ENCODE measurements at regions not wholly inside any gene's neighbourhood (a gene's known extent, or its start where the extent isn't known, plus 50 kb on each side); places are given as distances from the start of the nearest gene placed in this dataset.

DNA sequence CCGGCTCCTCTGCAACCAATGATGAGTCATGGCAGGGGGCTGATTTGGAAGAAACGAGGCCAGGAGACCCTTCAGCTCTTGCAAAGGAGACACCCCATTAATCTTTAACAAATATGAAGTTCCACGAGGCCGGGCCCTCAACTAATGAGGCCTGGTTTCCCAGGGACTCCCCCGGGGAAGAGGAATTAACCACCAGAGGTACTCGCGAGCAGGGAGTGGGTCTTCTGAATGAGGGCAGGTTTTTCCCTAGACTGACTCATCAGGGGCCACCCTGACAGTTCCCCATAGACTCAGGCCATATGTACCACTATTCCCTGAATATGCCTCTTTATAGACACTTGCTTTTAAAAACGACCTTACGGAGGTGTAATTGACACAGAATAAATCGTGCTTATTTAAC lies 150.7 kb upstream of the LHX5 start:
- Histone ChIP-seq H3K4me2 (ENCODE audit: low read depth, low read length, poor library complexity, severe bottlenecking) (no peak overlapping the region), H3K9me2 (replicated peaks; ENCODE audit: insufficient read depth, low read length) (no peaks in the 10 kb centered on the region), H3K27ac (ENCODE audit: low read depth, low read length) (no peak overlapping the region), H3K9ac (ENCODE audit: low read length) (no peak overlapping the region), H3K27me3 (ENCODE audit: low read length) (no peaks in the 10 kb centered on the region), H2AFZ (ENCODE audit: low read depth, low read length, severe bottlenecking) (no peak overlapping the region), H3K79me2 (ENCODE audit: insufficient read depth, low read length) (no peaks in the 10 kb centered on the region), H3K36me3 (ENCODE audit: low read length) (no peaks in the 10 kb centered on the region), H3K4me3 (ENCODE audit: insufficient read depth, low read length, poor library complexity, severe bottlenecking) (no peak overlapping the region), H3K9me3 (ENCODE audit: insufficient read depth, low read length) (no peaks in the 10 kb centered on the region), H4K20me1 (ENCODE audit: low read depth, low read length) (no peaks in the 10 kb centered on the region), H3F3A (ENCODE audit: insufficient read depth) (no peaks in the 10 kb centered on the region)
- TF ChIP-seq EZH2phosphoT487 (conservative IDR thresholded peaks at IDR 0.05; ENCODE audit: low read length): no peak
- TF ChIP-seq, protein P1, sequence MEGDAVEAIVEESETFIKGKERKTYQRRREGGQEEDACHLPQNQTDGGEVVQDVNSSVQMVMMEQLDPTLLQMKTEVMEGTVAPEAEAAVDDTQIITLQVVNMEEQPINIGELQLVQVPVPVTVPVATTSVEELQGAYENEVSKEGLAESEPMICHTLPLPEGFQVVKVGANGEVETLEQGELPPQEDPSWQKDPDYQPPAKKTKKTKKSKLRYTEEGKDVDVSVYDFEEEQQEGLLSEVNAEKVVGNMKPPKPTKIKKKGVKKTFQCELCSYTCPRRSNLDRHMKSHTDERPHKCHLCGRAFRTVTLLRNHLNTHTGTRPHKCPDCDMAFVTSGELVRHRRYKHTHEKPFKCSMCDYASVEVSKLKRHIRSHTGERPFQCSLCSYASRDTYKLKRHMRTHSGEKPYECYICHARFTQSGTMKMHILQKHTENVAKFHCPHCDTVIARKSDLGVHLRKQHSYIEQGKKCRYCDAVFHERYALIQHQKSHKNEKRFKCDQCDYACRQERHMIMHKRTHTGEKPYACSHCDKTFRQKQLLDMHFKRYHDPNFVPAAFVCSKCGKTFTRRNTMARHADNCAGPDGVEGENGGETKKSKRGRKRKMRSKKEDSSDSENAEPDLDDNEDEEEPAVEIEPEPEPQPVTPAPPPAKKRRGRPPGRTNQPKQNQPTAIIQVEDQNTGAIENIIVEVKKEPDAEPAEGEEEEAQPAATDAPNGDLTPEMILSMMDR (IDR thresholded peaks at IDR 0.05; ENCODE audit: insufficient read depth, low read length, poor library complexity, severe bottlenecking): no peak

DNA sequence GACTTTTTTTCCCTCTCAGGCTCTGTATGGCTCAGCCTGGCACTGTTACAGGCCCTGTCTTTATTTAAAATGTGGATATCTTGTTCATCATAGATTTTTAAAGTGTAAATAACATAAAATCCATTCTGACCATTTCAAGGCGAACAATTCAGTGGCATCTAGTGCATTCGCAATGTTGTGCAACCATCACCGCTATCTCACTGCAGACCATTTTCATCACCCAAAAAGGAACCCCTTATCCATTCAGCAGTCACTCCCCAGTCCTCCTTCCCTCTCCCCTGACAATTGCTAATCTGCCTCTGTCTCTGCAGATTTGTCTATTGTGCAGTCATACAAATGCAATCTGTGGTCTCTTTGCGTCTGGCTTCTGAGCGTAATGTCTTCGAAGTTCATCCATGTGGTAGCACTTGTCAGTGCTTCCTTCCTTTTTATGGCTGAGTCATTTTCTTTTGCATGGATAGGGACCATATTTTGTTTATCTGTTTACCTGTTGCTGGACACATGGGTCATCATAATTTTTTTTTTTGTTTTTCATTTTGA lies 148.8 kb upstream of the LHX5 start:
- H3K4me3 ChIP-seq (ENCODE audit: insufficient read depth, low read length, poor library complexity, severe bottlenecking): no peak overlapping the region
- TF ChIP-seq EZH2phosphoT487 (conservative IDR thresholded peaks at IDR 0.05; ENCODE audit: low read length): no peak
- TF ChIP-seq, protein P1 (IDR thresholded peaks at IDR 0.05; ENCODE audit: insufficient read depth, low read length, poor library complexity, severe bottlenecking): no peak

DNA sequence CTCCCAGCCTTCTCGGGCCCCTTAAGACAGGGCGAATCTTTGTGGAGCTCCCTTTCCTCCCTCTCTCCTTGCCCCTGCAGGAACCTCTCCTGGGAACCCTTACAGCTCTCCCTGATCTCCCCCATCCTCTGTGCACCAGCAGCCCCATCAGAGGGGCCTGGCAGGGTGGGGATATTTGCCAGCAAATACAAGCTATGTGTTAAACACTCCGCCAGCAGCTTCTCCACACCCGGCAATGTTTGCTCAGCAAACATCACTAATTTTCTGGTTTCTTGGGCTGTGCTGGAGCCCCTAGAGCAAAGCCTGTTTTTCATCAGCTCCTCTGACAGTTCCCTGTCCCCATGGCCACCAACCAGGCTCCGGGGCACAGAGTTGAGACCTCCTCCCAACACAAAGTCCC lies 147.5 kb upstream of the LHX5 start:
- Histone ChIP-seq H3K4me3 (ENCODE audit: insufficient read depth, low read length, poor library complexity, severe bottlenecking) (no peak overlapping the region), H3K9me2 (replicated peaks; ENCODE audit: insufficient read depth, low read length) (no peaks in the 10 kb centered on the region), H3K9ac (ENCODE audit: low read length) (no peak overlapping the region), H3F3A (ENCODE audit: insufficient read depth) (no peaks in the 10 kb centered on the region), H3K79me2 (ENCODE audit: insufficient read depth, low read length) (no peaks in the 10 kb centered on the region), H3K27ac (ENCODE audit: low read depth, low read length) (no peak overlapping the region), H4K20me1 (ENCODE audit: low read depth, low read length) (no peaks in the 10 kb centered on the region), H3K4me2 (ENCODE audit: low read depth, low read length, poor library complexity, severe bottlenecking) (no peak overlapping the region), H3K9me3 (ENCODE audit: insufficient read depth, low read length) (no peaks in the 10 kb centered on the region), H3K27me3 (ENCODE audit: low read length) (no peaks in the 10 kb centered on the region), H2AFZ (ENCODE audit: low read depth, low read length, severe bottlenecking) (no peak overlapping the region), H3K36me3 (ENCODE audit: low read length) (no peaks in the 10 kb centered on the region)
- TF ChIP-seq, protein P1 (IDR thresholded peaks at IDR 0.05; ENCODE audit: insufficient read depth, low read length, poor library complexity, severe bottlenecking): no peak
- TF ChIP-seq EZH2phosphoT487 (conservative IDR thresholded peaks at IDR 0.05; ENCODE audit: low read length): no peak

More for the DNA sequence above, 148.8 kb upstream of the LHX5 start:
- H3K36me3 ChIP-seq (ENCODE audit: low read length): no peaks in the 10 kb centered on the region
- no peak overlapping the region for H2AFZ ChIP-seq (ENCODE audit: low read depth, low read length, severe bottlenecking)
- no peaks in the 10 kb centered on the region for H3K9me3 ChIP-seq (ENCODE audit: insufficient read depth, low read length)
- no peaks in the 10 kb centered on the region for H4K20me1 ChIP-seq (ENCODE audit: low read depth, low read length)
- H3K27me3 ChIP-seq (ENCODE audit: low read length): no peaks in the 10 kb centered on the region
- H3F3A ChIP-seq (ENCODE audit: insufficient read depth): no peaks in the 10 kb centered on the region
- no peak overlapping the region for H3K9ac ChIP-seq (ENCODE audit: low read length)
- H3K4me2 ChIP-seq (ENCODE audit: low read depth, low read length, poor library complexity, severe bottlenecking): no peak overlapping the region
- no peak overlapping the region for H3K27ac ChIP-seq (ENCODE audit: low read depth, low read length)
- H3K9me2 ChIP-seq (replicated peaks; ENCODE audit: insufficient read depth, low read length): no peaks in the 10 kb centered on the region
- H3K79me2 ChIP-seq (ENCODE audit: insufficient read depth, low read length): no peaks in the 10 kb centered on the region

Measured in SU-DHL-6 (cell line).